Stromal cell of bone marrow (primary cell): ENCODE measurements at regions not wholly inside any gene's neighbourhood (a gene's known extent, or its start where the extent isn't known, plus 50 kb on each side); places are given as distances from the start of the nearest gene placed in this dataset.

Source experiments
- DNase-seq: peaks from one replicate; pipeline ENCODE4 v3.0.0-alpha.2; 2012; ENCODE audit warnings: low read depth

GRCh38 chr2:21253311-21254027 lies 129.7 kb downstream of the TDRD15 start:
- no peak for DNase-seq

- DNase-seq: no peak
Measured at GRCh38 chr2:21254170-21254965, 130.6 kb downstream of the TDRD15 start.

GRCh38 chr2:21256006-21256405 lies 132.2 kb downstream of the TDRD15 start:
- DNase-seq: no peak

GRCh38 chr2:21257621-21258020 lies 133.9 kb downstream of the TDRD15 start:
- no peak for DNase-seq

DNA sequence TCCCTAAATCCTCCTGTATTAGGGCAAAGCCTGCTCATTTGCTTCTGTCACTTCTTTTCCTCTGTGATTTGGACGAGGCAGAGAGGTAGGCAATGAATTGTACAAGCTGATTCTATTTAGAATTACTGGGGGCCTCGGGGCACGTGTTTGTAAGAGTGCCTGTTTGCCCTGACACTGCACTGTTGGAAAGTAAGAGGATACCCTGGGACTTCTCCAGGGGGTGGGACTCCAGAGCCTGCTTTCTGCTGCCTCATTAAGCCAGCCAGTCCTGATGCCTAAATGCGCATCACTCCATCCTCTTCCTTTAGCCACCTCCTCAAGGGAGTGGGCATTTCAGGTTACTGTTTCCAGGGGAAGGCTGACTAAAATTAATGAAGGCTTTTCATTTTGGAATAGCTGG lies 134.3 kb downstream of the TDRD15 start:
- DNase-seq: no peak

DNA sequence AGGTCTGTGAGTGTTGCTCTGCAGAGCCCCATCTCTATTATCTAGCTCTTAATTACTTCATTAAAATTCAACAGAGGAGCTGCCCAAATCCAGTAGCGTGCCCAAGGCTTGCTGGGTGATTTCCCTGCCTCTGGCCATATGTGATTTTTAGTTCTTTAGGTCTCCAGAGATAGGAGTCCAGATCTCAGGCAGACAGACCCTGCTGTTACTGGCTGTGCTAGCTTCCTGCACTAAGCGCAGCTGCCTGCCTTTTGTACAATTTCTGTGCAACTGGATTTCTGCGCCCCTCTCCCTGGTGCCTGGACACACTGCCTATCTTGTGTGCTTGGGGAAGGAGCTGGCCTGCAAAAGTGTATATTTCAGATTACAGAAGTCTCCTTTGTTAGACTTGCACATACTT lies 136.5 kb downstream of the TDRD15 start:
- DNase-seq: no peak

- no peak for DNase-seq
Measured at GRCh38 chr2:21261591-21261990, 137.8 kb downstream of the TDRD15 start.

DNA sequence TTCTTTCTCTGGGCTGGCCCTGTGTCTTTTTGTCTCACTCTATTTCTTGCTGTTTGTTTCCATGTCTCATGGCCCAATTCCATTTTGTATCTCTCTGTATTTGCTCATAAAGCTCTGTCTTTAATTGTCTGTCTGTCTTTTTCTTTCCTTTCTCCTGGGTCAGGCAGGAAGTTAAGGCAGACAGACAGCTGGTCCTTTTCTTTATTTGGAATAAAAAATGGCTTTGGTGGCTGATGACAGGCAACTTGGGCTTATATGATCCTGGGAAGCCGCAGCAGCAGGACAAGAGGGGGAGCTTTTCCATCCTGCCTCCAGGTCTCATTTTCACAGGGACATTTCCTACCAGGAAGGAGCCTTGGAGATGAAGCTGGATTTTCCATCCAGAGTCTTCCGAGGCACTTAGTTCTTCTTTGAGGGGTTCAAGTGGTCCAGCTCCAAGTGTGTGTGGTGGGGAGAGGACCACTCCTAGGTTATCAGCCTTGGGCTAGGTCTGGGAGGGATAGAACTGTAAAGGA lies 138.7 kb downstream of the TDRD15 start:
- no peak for DNase-seq

- no peak for DNase-seq
Measured at GRCh38 chr2:21263622-21264021, 139.9 kb downstream of the TDRD15 start.

DNA sequence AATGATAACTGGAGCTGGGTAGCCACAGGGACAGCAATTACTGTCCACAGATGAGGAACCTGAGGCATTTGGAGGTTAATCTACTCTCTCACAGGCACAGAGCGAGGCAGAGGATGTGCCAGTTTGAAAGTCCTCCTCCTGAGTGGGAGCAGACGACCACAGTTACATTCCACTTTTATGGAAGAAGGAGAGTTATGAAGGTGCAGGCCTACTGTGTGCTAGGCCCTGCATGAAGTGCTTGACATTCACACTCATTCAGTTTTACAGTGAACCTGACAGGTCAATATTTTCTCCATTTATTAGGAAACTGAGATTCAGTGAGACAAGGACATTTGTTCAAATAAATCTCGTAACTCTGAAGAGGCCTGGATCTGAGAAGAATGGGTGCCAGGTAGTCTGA lies 142.0 kb downstream of the TDRD15 start:
- DNase-seq: no peak

- no peak for DNase-seq
Measured at GRCh38 chr2:21267232-21267835, 143.6 kb downstream of the TDRD15 start.

DNA sequence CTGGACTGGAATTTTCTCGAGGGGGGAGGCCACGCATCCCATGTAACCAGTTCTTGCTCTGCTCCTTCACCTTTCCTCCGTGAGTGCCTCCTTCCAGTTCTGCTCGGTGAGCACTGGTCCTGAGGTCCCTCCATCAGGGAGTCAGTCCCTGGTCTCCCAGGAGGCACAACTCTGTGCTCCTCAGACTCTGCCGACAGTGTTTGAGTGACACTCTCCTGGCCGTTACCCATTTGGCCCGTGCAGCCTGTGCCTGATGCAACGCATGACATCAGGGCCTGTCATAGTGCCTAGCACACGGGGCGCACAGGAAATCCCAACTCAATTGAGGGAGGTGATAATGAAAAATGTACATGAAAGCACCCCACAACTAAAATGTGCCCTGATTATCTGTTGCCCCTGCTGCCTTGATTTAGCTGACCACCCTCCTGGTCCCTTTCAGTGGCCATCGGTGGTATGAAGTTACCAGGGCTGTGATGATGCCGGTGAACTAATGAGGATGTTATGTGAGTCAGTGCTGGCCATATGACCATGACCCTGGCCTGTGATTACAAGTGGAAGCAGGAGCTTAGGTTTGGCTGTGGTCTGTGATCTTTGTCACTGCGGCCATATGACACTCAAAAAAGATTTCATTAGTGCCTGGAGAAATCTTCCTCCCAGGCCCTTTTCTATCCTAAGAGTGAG lies 144.6 kb downstream of the TDRD15 start:
- DNase-seq: no peak

GRCh38 chr2:21268878-21269224 lies 145.1 kb downstream of the TDRD15 start:
- DNase-seq: no peak

DNA sequence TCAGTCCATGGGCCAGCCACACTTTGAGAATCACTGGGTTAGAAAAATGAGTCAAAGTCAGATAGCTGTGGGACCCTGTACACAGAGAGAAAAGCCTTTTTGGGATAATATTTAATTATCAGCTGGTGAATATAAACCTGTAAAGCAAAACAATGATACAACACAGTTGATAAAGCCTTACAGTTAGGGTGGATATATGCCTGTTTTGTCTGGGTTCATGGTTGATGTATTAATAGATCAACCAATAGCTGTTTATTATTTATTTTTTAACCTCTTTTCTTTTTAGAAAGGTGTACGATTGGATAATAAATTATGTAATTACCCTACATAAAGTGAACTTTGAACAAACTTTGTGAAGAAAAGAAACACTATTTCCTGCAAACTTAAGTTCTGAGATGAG lies 145.6 kb downstream of the TDRD15 start:
- no peak for DNase-seq

- no peak for DNase-seq
Measured at GRCh38 chr2:21270083-21270491, 146.3 kb downstream of the TDRD15 start.

DNA sequence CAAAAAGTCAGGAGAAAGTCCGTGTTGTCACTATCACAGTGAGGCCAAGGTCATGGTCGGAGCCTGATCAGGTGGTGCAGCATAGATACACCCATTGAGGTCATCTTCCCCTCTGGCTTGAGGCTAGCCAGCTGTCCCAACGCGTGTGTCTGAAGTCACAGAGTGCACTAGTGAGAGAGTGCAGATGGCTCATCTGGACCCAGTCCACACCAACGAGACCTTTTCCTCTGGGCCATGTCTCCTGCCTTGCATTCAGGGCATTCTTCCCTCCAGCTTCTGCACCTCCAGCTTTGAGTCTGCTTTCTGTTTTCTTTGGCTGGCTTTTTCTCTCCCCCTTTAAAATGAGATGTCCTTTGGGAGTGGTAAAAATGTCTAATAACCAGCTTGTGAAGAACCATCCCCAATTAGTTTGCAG lies 146.9 kb downstream of the TDRD15 start:
- DNase-seq: no peak

GRCh38 chr2:21276163-21276562 lies 152.4 kb downstream of the TDRD15 start:
- DNase-seq: no peak

DNA sequence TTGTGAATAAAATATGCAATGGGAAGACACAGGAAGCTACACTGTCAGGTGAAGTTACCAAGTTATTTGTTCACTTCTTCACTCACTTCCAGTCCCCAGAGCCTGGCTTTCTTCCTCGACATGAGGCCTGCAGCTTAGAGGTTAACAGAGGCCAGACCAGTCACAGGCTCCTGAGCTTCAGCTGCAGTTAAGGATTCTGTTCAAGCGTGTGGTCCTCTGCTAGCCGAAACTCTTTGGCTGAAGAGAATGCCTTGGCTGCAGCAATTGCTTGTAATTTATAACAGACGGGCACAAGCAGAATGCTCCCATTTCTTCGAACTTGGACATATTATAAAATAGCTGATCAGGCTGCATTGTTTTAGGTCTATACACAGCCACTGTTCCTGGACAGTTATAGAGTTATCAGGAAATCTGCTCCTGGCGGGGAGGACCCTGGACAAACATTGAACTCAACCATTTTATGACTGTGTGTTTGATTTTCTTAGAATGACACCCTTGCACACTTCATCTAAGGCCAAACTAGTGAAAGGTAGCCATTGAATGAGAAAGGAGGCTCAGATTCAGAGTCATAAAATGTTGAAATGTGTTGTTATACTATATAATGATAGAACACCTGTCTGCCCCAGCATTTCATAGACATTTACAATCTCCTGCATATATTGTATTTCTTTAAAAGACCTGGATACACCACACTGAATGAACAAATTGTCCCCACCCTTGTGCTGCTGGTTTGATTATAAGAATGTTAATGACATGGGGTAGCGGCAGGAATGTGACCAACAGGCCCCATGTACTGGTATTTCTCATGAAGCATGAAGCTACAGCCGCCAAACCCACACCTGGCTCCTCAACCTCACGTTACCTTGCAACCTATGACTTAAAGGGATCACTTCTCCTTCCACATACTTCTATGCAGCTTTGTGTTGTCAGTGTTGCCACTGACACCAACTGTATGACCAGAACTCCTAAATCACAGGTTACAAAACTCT lies 153.6 kb downstream of the TDRD15 start:
- no peak for DNase-seq

DNA sequence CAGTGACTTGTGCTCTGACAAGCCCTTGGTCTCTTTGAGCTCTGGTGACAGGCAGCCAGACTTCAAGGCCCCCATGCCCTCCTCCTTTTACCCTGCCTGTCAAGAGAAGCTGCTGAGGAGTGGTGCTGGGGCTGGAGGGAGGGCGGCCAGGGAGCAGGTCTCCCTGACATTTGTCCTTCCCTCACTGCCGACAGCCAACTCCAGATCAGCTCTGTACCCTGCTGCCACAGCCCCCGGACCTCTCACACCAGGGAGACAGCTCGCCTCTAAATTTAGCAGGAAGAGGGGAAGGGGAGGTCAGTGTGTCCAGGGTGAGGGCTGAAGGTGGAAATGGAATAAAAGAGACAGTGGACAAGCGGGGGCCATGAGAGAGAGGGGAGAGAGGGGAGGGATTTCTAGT lies 155.8 kb downstream of the TDRD15 start:
- DNase-seq: no peak

- no peak for DNase-seq
Measured at GRCh38 chr2:21280793-21281192, 157.0 kb downstream of the TDRD15 start.

GRCh38 chr2:21281384-21281783 lies 157.6 kb downstream of the TDRD15 start:
- DNase-seq: no peak
